H1 (cell line): ENCODE measurements at regions not wholly inside any gene's neighbourhood (a gene's known extent, or its start where the extent isn't known, plus 50 kb on each side); places are given as distances from the start of the nearest gene placed in this dataset.

Source experiments
- CBX8 ChIP-seq: fragments of 300-800, 300-1000 bp; sonication (generic); IDR thresholded peaks from 2 replicates; pipeline ENCODE4 v1.7.1; 2016; ENCODE audit warnings: low read depth, low read length, borderline replicate concordance
- CTBP2 ChIP-seq: IDR thresholded peaks from 2 replicates; pipeline ENCODE4 v1.7.0; 2011; ENCODE audit warnings: borderline replicate concordance, mild to moderate bottlenecking, moderate library complexity, mixed read lengths, low read length; ENCODE audit not compliant: insufficient read depth, insufficient read length
- RAD21 ChIP-seq, 2 experiments: IDR thresholded peaks in 1 of 2; conservative IDR thresholded peaks in 1 of 2; 2 replicates each; pipeline ENCODE4 v1.6.1; 2011; ENCODE audit warnings: low read depth in 2 of 2, low read length in 2 of 2, improper control_type of control experiment in 1 of 2, inconsistent platforms in 1 of 2, mild to moderate bottlenecking in 1 of 2, moderate library complexity in 1 of 2
- TF ChIP-seq, protein P1 (sequence below): fragments of 300-600 bp; sonication (generic); IDR thresholded peaks from 2 replicates; pipeline ENCODE4 v1.7.1; 2012; ENCODE audit warnings: low read length, moderate library complexity, mild to moderate bottlenecking, inconsistent platforms; ENCODE audit not compliant: insufficient replicate concordance
- TF ChIP-seq, protein P2 (sequence below): IDR thresholded peaks from 2 replicates; pipeline ENCODE4 v1.6.1; 2012; ENCODE audit warnings: inconsistent platforms

DNA sequence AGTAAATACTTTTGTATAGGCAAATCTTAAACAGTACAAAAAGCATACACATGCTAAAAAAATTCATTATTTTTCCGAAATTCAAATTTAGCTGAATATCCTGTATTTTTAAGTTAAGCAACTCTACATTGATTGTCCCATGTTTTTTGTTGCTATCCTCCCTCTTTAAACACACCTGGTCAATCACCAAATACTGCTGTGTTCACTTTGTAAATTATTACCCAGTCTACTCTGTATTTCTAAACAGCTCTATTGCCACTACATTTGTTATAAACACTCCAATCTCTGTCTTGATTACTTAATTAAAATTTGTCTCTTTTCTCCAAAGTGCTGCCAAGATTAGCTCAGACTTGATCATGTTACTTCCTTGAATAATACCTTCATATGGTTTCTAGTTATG is 466.5 kb upstream of the GJE1 start (continued):
- TF ChIP-seq, protein P1, sequence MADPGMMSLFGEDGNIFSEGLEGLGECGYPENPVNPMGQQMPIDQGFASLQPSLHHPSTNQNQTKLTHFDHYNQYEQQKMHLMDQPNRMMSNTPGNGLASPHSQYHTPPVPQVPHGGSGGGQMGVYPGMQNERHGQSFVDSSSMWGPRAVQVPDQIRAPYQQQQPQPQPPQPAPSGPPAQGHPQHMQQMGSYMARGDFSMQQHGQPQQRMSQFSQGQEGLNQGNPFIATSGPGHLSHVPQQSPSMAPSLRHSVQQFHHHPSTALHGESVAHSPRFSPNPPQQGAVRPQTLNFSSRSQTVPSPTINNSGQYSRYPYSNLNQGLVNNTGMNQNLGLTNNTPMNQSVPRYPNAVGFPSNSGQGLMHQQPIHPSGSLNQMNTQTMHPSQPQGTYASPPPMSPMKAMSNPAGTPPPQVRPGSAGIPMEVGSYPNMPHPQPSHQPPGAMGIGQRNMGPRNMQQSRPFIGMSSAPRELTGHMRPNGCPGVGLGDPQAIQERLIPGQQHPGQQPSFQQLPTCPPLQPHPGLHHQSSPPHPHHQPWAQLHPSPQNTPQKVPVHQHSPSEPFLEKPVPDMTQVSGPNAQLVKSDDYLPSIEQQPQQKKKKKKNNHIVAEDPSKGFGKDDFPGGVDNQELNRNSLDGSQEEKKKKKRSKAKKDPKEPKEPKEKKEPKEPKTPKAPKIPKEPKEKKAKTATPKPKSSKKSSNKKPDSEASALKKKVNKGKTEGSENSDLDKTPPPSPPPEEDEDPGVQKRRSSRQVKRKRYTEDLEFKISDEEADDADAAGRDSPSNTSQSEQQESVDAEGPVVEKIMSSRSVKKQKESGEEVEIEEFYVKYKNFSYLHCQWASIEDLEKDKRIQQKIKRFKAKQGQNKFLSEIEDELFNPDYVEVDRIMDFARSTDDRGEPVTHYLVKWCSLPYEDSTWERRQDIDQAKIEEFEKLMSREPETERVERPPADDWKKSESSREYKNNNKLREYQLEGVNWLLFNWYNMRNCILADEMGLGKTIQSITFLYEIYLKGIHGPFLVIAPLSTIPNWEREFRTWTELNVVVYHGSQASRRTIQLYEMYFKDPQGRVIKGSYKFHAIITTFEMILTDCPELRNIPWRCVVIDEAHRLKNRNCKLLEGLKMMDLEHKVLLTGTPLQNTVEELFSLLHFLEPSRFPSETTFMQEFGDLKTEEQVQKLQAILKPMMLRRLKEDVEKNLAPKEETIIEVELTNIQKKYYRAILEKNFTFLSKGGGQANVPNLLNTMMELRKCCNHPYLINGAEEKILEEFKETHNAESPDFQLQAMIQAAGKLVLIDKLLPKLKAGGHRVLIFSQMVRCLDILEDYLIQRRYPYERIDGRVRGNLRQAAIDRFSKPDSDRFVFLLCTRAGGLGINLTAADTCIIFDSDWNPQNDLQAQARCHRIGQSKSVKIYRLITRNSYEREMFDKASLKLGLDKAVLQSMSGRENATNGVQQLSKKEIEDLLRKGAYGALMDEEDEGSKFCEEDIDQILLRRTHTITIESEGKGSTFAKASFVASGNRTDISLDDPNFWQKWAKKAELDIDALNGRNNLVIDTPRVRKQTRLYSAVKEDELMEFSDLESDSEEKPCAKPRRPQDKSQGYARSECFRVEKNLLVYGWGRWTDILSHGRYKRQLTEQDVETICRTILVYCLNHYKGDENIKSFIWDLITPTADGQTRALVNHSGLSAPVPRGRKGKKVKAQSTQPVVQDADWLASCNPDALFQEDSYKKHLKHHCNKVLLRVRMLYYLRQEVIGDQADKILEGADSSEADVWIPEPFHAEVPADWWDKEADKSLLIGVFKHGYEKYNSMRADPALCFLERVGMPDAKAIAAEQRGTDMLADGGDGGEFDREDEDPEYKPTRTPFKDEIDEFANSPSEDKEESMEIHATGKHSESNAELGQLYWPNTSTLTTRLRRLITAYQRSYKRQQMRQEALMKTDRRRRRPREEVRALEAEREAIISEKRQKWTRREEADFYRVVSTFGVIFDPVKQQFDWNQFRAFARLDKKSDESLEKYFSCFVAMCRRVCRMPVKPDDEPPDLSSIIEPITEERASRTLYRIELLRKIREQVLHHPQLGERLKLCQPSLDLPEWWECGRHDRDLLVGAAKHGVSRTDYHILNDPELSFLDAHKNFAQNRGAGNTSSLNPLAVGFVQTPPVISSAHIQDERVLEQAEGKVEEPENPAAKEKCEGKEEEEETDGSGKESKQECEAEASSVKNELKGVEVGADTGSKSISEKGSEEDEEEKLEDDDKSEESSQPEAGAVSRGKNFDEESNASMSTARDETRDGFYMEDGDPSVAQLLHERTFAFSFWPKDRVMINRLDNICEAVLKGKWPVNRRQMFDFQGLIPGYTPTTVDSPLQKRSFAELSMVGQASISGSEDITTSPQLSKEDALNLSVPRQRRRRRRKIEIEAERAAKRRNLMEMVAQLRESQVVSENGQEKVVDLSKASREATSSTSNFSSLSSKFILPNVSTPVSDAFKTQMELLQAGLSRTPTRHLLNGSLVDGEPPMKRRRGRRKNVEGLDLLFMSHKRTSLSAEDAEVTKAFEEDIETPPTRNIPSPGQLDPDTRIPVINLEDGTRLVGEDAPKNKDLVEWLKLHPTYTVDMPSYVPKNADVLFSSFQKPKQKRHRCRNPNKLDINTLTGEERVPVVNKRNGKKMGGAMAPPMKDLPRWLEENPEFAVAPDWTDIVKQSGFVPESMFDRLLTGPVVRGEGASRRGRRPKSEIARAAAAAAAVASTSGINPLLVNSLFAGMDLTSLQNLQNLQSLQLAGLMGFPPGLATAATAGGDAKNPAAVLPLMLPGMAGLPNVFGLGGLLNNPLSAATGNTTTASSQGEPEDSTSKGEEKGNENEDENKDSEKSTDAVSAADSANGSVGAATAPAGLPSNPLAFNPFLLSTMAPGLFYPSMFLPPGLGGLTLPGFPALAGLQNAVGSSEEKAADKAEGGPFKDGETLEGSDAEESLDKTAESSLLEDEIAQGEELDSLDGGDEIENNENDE: no peak
- TF ChIP-seq CBX8 (no peak), RAD21 (IDR thresholded peaks at IDR 0.05 in 1 of 2, conservative IDR thresholded peaks at IDR 0.05 in 1 of 2; ENCODE audit: low read depth in 2 of 2, low read length in 2 of 2) (no peak), CTBP2 (no peak)
- TF ChIP-seq, protein P2, sequence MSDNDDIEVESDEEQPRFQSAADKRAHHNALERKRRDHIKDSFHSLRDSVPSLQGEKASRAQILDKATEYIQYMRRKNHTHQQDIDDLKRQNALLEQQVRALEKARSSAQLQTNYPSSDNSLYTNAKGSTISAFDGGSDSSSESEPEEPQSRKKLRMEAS: no peak
